Nephron progenitor cell (in vitro differentiated cells): ENCODE measurements at regions not wholly inside any gene's neighbourhood (a gene's known extent, or its start where the extent isn't known, plus 50 kb on each side); places are given as distances from the start of the nearest gene placed in this dataset.
"Not testable (repeated sequence)": the region's sequence is repeated elsewhere in the genome, so short reads cannot be mapped to it uniquely, and the experiment has no call there.

Source experiments
- DNase-seq: peaks from one replicate; pipeline ENCODE4 v3.0.0; 2021
- H3K27ac Mint-ChIP-seq: 2 replicates; pipeline ENCODE4 v1.8.0; 2021; ENCODE audit warnings: mild to moderate bottlenecking, moderate library complexity, mixed read lengths
- H3K27me3 Mint-ChIP-seq: 2 replicates; pipeline ENCODE4 v1.8.0; 2021; ENCODE audit warnings: mild to moderate bottlenecking, low read depth, mixed read lengths; ENCODE audit not compliant: poor library complexity
- H3K36me3 Mint-ChIP-seq: 2 replicates; pipeline ENCODE4 v1.8.0; 2021; ENCODE audit warnings: low read depth, mixed read lengths
- H3K4me1 Mint-ChIP-seq: 2 replicates; pipeline ENCODE4 v1.8.0; 2021; ENCODE audit warnings: mixed read lengths
- H3K4me3 Mint-ChIP-seq: 2 replicates; pipeline ENCODE4 v1.8.0; 2021; ENCODE audit warnings: mild to moderate bottlenecking, moderate library complexity, mixed read lengths
- H3K9me3 Mint-ChIP-seq: 2 replicates; pipeline ENCODE4 v1.8.0; 2021; ENCODE audit warnings: mild to moderate bottlenecking, moderate library complexity, mixed read lengths
- CTCF ChIP-seq: fragments of 200-600 bp; sonication (generic); IDR thresholded peaks from 2 replicates; pipeline ENCODE4 v1.5.0; 2021; ENCODE audit warnings: antibody characterized with exemption

DNA sequence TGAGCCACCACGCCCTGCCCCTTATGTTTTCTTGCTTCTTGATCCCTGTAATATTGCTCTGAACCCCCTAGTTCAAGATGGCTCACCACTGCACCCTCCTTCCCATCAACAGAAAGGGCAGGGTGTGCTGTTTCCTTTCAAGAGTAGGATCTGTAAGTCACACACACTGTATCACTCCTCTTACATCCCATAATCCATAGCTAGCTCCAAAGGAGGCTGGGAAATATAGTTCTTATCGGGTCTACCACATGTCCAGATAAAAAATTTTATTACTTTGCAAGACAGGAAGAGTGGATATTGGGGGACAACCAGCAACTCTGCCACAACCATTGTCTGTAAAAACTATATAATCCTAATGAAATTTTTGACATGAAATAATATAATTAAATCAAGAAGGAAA is 79.6 kb downstream of the C9orf50 start:
- H3K36me3 Mint-ChIP-seq = peaks cover 18% of the 10 kb centered on the region
- TF ChIP-seq CTCF = no peak
- no peak overlapping the region for H3K4me3 Mint-ChIP-seq
- peaks cover 13% of the 10 kb centered on the region for H3K4me1 Mint-ChIP-seq
- no peak overlapping the region for H3K27ac Mint-ChIP-seq
- no peak for DNase-seq
- no peaks in the 10 kb centered on the region for H3K27me3 Mint-ChIP-seq
- peaks cover 24% of the 10 kb centered on the region for H3K9me3 Mint-ChIP-seq

GRCh38 chr9:129539446-129539845 is 81.5 kb downstream of the C9orf50 start:
- peaks cover 24% of the 10 kb centered on the region for H3K9me3 Mint-ChIP-seq
- no peak for DNase-seq
- peaks cover 5% of the 10 kb centered on the region for H3K4me1 Mint-ChIP-seq
- no peak overlapping the region for H3K4me3 Mint-ChIP-seq
- H3K27me3 Mint-ChIP-seq = no peaks in the 10 kb centered on the region
- peaks cover 18% of the 10 kb centered on the region for H3K36me3 Mint-ChIP-seq
- no peak overlapping the region for H3K27ac Mint-ChIP-seq
- TF ChIP-seq CTCF = no peak

GRCh38 chr9:129531860-129532402 is 89.0 kb downstream of the C9orf50 start:
- H3K4me1 Mint-ChIP-seq = peaks cover 12% of the 10 kb centered on the region
- H3K4me3 Mint-ChIP-seq, H3K27me3 Mint-ChIP-seq, DNase-seq, H3K27ac Mint-ChIP-seq: not testable (repeated sequence)
- peaks cover 49% of the 10 kb centered on the region for H3K9me3 Mint-ChIP-seq
- peaks cover 48% of the 10 kb centered on the region for H3K36me3 Mint-ChIP-seq

DNA sequence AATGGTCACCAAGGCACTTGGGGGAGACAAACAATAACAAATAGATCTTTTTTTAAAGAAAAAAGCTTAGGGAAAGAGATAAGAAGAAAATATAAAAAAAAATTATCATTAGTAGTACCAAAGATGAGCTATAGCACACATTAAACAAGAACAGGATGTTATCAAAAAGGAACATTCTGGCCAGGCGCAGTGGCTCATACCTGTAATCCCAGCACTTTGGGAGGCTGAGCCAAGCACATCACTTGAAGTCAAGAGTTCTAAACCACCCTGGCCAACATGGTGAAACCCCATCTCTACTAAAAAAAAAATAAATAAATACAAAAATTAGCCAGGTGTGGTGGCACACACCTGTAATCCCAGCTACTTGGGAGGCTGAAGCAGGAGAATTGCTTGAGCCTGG is 92.9 kb downstream of the C9orf50 start:
- not testable (repeated sequence) for H3K4me3 Mint-ChIP-seq, H3K27me3 Mint-ChIP-seq, DNase-seq, H3K27ac Mint-ChIP-seq
- Mint-ChIP-seq H3K36me3 (peaks cover 60% of the 10 kb centered on the region), H3K9me3 (peaks cover 68% of the 10 kb centered on the region), H3K4me1 (peaks cover 39% of the 10 kb centered on the region)

GRCh38 chr9:129525656-129526196 is 95.2 kb downstream of the C9orf50 start:
- H3K27ac Mint-ChIP-seq = peak overlapping the region; percentile 93

GRCh38 chr9:129524582-129525270 is 96.2 kb downstream of the C9orf50 start:
- Mint-ChIP-seq H3K4me1 (peaks cover 47% of the 10 kb centered on the region), H3K27me3 (peaks cover 9% of the 10 kb centered on the region), H3K4me3 (peak overlapping the region; percentile 66), H3K9me3 (peaks cover 43% of the 10 kb centered on the region), H3K27ac (peak overlapping the region; percentile 46), H3K36me3 (peaks cover 37% of the 10 kb centered on the region)
- no peak for DNase-seq
- TF ChIP-seq CTCF = no peak

More at GRCh38 chr9:129525656-129526196, 95.2 kb downstream of the C9orf50 start:
- Mint-ChIP-seq H3K4me1 (peaks cover 47% of the 10 kb centered on the region), H3K9me3 (peaks cover 51% of the 10 kb centered on the region), H3K36me3 (peaks cover 47% of the 10 kb centered on the region), H3K27me3 (peaks cover 5% of the 10 kb centered on the region), H3K4me3 (peak overlapping the region; percentile 50)
- no peak for TF ChIP-seq CTCF
- no peak for DNase-seq
